Suprapubic skin (tissue), 4 donors: ENCODE measurements at regions not wholly inside any gene's neighbourhood (a gene's known extent, or its start where the extent isn't known, plus 50 kb on each side); places are given as distances from the start of the nearest gene placed in this dataset.

Experiments used
- DNase-seq, 2 donors: peaks; one replicate each; pipeline ENCODE4 v3.0.0-alpha.2; 2019; ENCODE audit warnings: low spot score in 2 of 2
- H3K27ac ChIP-seq: fragments of 200-600 bp; sonication (generic); one replicate; pipeline ENCODE4 v1.5.1; 2019
- H3K27me3 ChIP-seq: fragments of 200-600 bp; sonication (generic); one replicate; pipeline ENCODE4 v1.5.1; 2019
- H3K36me3 ChIP-seq: fragments of 200-600 bp; sonication (generic); one replicate; pipeline ENCODE4 v1.5.1; 2019
- H3K4me1 ChIP-seq: fragments of 200-600 bp; sonication (generic); one replicate; pipeline ENCODE4 v1.5.1; 2019
- H3K4me3 ChIP-seq: fragments of 200-600 bp; sonication (generic); one replicate; pipeline ENCODE4 v1.5.1; 2019; ENCODE audit warnings: mild to moderate bottlenecking
- H3K9me3 ChIP-seq: fragments of 200-600 bp; sonication (generic); one replicate; pipeline ENCODE4 v1.5.1; 2019
- CTCF ChIP-seq, 2 donors: fragments of 200-600 bp in 1 of 2; fragments of 450-650 bp in 1 of 2; sonication (generic) in 1 of 2; IDR thresholded peaks; one replicate each; pipeline ENCODE4 v1.5.1; 2016 to 2019; ENCODE audit warnings: antibody characterized with exemption in 2 of 2, mild to moderate bottlenecking in 1 of 2, moderate library complexity in 1 of 2
- EP300 ChIP-seq: sonication (generic); formaldehyde crosslinking; IDR thresholded peaks from one replicate; pipeline ENCODE4 v1.6.1; 2017; ENCODE audit warnings: antibody characterized with exemption
- POLR2A ChIP-seq, 2 donors: fragments of 450-650 bp; IDR thresholded peaks; one replicate each; pipeline ENCODE4 v1.6.1; 2017; ENCODE audit warnings: antibody characterized with exemption in 2 of 2, mild to moderate bottlenecking in 2 of 2, moderate library complexity in 2 of 2
- POLR2AphosphoS5 ChIP-seq, 3 donors: sonication (generic); formaldehyde crosslinking; IDR thresholded peaks; one replicate each; pipeline ENCODE4 v1.6.1; 2017; ENCODE audit warnings: antibody characterized with exemption in 3 of 3
- WGBS: methylation state at CpG from one replicate; pipeline ENCODE4 v1.1.5; 2018; 5-methylcytosine and 5-hydroxymethylcytosine counted together

DNA sequence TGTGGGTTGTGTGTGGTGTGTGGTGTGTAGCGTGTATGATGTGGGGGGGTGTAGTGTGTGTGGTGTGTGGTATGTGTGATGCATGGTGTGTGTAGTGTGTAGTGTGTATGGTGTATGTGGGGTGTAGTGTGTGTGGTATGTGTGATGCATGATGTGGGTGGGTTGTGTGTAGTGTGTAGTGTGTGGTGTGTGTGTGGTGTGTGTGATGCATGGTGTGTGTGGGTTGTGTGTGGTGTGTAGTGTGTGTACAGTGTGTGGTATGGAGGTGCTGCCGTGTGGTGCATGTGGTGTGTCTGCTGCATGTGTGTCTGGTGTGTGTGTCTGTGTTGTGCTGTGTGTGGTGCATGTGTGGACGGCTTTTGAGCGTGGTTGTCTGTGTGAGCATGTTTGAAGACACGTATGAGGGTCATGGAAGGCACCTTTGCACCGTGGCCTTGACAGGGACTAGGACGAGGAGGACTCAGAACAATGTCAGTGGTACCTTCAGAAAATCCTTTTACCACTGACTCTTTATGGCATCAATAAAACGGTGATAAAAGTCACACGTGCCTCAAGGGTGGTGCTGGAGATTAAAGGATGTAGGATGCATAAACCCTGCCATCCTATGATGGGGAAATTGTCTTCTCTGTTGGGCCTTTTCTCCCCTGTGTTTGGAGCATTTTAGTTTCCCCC lies 328.7 kb upstream of the B3GAT1 start:
- 66% methylated on average over 9 of the region's 9 CpGs for WGBS
- Histone ChIP-seq H3K27me3 (peaks cover 4% of the 10 kb centered on the region), H3K4me1 (no peaks in the 10 kb centered on the region), H3K36me3 (no peaks in the 10 kb centered on the region), H3K9me3 (no peaks in the 10 kb centered on the region), H3K27ac (no peak overlapping the region), H3K4me3 (no peak overlapping the region)
- no peak for TF ChIP-seq POLR2A (IDR thresholded peaks at IDR 0.05)
- no peak for TF ChIP-seq POLR2AphosphoS5 (IDR thresholded peaks at IDR 0.05)
- TF ChIP-seq CTCF (IDR thresholded peaks at IDR 0.05), result no peak
- TF ChIP-seq EP300, result no peak
- DNase-seq, result peak in 1 of 2 donors; percentile 5

- WGBS, result 81% methylated on average over 11 of the region's 11 CpGs
- TF ChIP-seq POLR2A (IDR thresholded peaks at IDR 0.05) (no peak), CTCF (IDR thresholded peaks at IDR 0.05) (no peak), POLR2AphosphoS5 (IDR thresholded peaks at IDR 0.05) (no peak), EP300 (no peak)
- Histone ChIP-seq H3K4me3 (no peak overlapping the region), H3K4me1 (no peaks in the 10 kb centered on the region), H3K9me3 (no peaks in the 10 kb centered on the region), H3K27ac (no peak overlapping the region), H3K36me3 (no peaks in the 10 kb centered on the region), H3K27me3 (peaks cover 4% of the 10 kb centered on the region)
- peak in 1 of 2 donors; percentile 13 for DNase-seq
These were observed 327.1 kb upstream of the B3GAT1 start for GRCh38 chr11:134739136-134739535.

DNA sequence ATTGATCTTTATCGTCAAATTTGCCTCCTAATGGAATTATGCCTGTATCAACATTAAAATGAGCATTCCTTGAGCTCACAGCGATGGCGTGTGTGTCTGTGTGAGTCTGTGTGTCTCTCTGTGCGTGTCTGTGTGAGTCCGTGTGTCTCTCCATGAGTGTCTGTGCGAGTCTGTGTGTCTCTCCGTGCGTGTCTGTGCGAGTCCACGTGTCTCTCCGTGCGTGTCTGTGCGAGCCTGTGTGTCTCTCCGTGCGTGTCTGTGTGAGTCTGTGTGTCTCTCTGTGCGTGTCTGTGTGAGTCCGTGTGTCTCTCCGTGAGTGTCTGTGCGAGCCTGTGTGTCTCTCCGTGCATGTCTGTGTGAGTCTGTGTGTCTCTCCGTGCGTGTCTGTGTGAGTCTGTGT lies 326.5 kb upstream of the B3GAT1 start:
- Histone ChIP-seq H3K27me3 (peaks cover 2% of the 10 kb centered on the region), H3K36me3 (no peaks in the 10 kb centered on the region), H3K9me3 (no peaks in the 10 kb centered on the region), H3K4me3 (no peak overlapping the region), H3K4me1 (no peaks in the 10 kb centered on the region), H3K27ac (no peak overlapping the region)
- peak in 1 of 2 donors; percentile 3 for DNase-seq
- no peak for TF ChIP-seq POLR2AphosphoS5 (IDR thresholded peaks at IDR 0.05)
- no peak for TF ChIP-seq EP300
- no peak for TF ChIP-seq CTCF (IDR thresholded peaks at IDR 0.05)
- TF ChIP-seq POLR2A (IDR thresholded peaks at IDR 0.05), result no peak
- 85% methylated on average over 22 of the region's 22 CpGs for WGBS

DNA sequence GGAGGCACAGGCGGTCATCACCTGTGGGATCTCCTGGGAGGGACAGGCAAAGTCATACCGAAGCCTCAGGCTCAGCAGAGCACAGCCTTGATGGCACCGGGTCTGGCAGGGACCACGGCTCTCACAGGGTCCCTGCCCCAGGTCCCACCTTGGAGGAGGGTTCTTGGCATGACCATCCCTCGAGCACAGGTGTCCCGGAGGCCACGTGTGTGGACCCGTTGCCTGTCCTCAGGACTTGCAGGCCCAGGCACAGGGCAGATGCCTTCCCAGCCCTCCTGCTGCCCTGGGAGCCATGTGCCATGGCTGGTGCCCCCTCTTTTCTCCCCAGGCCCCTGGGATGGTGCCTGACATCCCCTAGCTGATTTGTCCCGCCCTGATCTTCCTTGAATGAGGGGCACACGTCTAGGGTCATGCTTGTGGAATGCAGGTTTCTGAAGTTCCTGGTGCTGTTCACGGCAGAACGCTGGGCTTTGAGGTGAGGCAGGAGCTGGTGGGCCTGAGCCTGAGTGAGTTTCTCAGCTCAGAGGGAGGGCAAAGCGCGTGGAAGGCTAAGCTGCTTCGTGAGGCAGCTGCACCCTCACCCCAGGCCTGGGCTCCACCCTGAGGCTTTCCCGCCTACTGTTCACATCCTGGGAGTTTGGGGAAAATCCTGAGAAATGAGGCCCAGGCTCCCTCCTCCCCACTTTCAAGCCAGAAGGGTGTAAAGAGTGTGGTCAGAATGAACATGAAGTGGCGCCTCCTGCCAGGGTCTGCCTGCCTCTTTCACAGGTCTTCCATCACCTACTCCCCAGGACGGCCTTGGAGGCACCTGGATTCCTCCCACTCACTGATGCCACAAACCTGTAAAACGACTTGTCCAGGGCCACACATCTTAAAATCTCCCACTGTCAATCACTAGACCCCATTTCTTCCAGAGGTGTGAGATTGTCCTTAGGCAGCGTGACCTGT lies 325.8 kb upstream of the B3GAT1 start:
- H3K4me3 ChIP-seq, result no peak overlapping the region
- no peaks in the 10 kb centered on the region for H3K27me3 ChIP-seq
- WGBS, result 82% methylated on average over 17 of the region's 20 CpGs
- H3K27ac ChIP-seq, result no peak overlapping the region
- no peaks in the 10 kb centered on the region for H3K36me3 ChIP-seq
- no peaks in the 10 kb centered on the region for H3K9me3 ChIP-seq
- H3K4me1 ChIP-seq, result no peaks in the 10 kb centered on the region
- peak in 1 of 2 donors; percentile 35 for DNase-seq
- TF ChIP-seq POLR2A (IDR thresholded peaks at IDR 0.05) (no peak), CTCF (IDR thresholded peaks at IDR 0.05) (no peak), EP300 (no peak), POLR2AphosphoS5 (IDR thresholded peaks at IDR 0.05) (no peak)
